Epithelial cell of esophagus (primary cell): ENCODE measurements at regions not wholly inside any gene's neighbourhood (a gene's known extent, or its start where the extent isn't known, plus 50 kb on each side); places are given as distances from the start of the nearest gene placed in this dataset.

ENCODE experiments used
- DNase-seq: peaks from one replicate; pipeline ENCODE4 v3.0.0; 2010; ENCODE audit warnings: low read depth
- H3K4me3 ChIP-seq: 2 replicates; pipeline ENCODE4 v1.5.1; 2011; ENCODE audit warnings: mild to moderate bottlenecking, low read length, control low read depth
- CTCF ChIP-seq: IDR thresholded peaks from 2 replicates; pipeline ENCODE4 v1.5.1; 2011; ENCODE audit warnings: low read depth, mild to moderate bottlenecking, low read length, control low read depth, inconsistent platforms; ENCODE audit not compliant: insufficient read depth; ENCODE audit errors: missing control alignments

- DNase-seq = no peak
- TF ChIP-seq CTCF = no peak
- H3K4me3 ChIP-seq = no peak overlapping the region
Measured at GRCh38 chr5:122713041-122713440, 61.8 kb upstream of the SNX2 start.

DNA sequence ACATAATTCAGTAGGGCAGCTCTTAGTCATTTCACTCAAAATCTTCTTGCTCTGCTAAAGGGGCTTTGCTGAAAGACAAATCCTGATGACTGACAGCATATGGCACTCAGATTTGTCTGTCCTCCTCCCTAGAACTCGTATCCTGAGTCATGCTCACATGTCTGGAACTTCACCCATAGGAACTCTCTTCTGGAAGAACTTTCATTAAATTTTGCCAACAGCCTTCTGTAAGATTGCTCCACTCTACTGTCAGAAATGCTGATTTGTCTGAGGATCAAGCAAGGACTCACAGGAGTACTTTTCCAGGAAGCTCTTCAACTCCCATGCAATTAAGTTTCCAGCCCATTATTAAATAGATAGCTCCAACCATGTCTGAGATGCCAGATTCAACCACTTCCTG lies 59.8 kb upstream of the SNX2 start:
- no peak for TF ChIP-seq CTCF
- DNase-seq = peak; percentile 59
- no peak overlapping the region for H3K4me3 ChIP-seq

GRCh38 chr5:122718611-122719010 lies 56.3 kb upstream of the SNX2 start:
- no peak for TF ChIP-seq CTCF
- H3K4me3 ChIP-seq = no peak overlapping the region
- DNase-seq = no peak

DNA sequence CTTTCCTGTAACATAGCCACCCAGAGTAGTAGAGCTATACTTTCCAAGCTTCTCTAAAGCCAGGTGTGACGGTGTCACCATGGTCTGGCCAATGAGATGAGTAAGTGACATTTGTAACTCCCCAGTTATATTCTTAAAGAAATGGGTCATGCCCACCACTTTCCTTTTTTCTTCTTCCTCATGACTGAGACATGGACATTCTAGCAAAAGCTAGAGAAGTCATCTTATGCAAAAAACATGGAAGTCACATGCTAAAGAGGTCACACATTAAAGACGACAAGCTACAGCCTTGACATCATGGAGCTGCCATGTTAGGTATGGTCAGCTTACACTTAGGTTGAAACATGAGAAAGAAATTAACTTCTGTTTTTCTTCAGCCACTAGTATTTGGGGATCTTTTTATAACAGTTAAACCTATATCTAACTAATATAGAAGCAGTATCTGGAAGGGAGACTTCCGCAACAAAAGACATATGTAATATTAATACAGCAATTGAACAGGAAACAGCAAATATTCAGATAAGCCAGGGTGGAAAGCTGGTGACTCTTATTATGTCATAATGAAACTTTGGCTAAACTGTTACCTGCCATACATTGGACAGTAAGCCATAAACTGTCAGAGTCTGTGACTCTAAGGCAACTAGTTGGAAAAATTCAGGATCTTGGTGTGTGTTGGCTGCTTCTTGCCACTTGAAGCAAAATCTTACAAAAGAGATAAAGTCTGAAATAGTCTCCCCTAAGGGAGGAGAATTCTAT lies 54.7 kb upstream of the SNX2 start:
- no peak overlapping the region for H3K4me3 ChIP-seq
- no peak for TF ChIP-seq CTCF
- DNase-seq = no peak

DNA sequence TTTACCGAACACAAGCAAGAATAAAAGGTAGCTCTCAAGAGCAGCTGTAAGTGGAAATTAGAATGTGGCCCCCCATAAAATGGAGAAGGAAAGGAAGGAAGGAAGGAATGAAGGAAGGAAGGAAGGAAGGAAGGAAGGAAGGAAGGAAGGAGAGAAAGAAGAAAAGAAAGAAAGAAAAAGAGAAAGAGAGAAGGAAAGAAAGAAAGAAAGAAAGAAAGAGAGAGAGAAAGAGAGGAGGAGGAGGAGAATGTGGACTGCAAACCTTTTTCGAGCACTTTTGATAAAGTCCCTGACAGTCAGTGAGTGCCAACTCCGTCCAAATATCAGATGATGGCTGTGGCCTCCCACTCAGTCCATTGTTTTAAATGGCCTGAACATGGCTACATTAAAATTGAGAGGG lies 53.8 kb upstream of the SNX2 start:
- no peak for DNase-seq
- TF ChIP-seq CTCF = no peak
- H3K4me3 ChIP-seq = no peak overlapping the region

- no peak for TF ChIP-seq CTCF
- H3K4me3 ChIP-seq = no peak overlapping the region
- DNase-seq = no peak
Measured at GRCh38 chr5:122722341-122722740, 52.5 kb upstream of the SNX2 start.
